LoVo (cell line): ENCODE measurements at regions not wholly inside any gene's neighbourhood (a gene's known extent, or its start where the extent isn't known, plus 50 kb on each side); places are given as distances from the start of the nearest gene placed in this dataset.
"Not testable (repeated sequence)": the region's sequence is repeated elsewhere in the genome, so short reads cannot be mapped to it uniquely, and the experiment has no call there.

Source experiments
- DNase-seq: peaks from one replicate; pipeline ENCODE4 v3.0.0-alpha.2; 2016; ENCODE audit warnings: low spot score

GRCh38 chr2:58434692-58435091 lies 193.6 kb upstream of the FANCL start:
- no peak for DNase-seq

- DNase-seq = no peak
These were observed 191.5 kb upstream of the FANCL start for GRCh38 chr2:58432491-58433170.

GRCh38 chr2:58429014-58429875 lies 188.1 kb upstream of the FANCL start:
- DNase-seq = no peak

- no peak for DNase-seq
These were observed 187.2 kb upstream of the FANCL start for GRCh38 chr2:58428096-58429013.

- DNase-seq = no peak
These were observed 186.5 kb upstream of the FANCL start for GRCh38 chr2:58427572-58428095.

- DNase-seq = no peak
These were observed 184.2 kb upstream of the FANCL start for GRCh38 chr2:58425368-58425767.

- DNase-seq = no peak
These were observed 178.9 kb upstream of the FANCL start for GRCh38 chr2:58419983-58420382.

- no peak for DNase-seq
These were observed 175.6 kb upstream of the FANCL start for GRCh38 chr2:58416696-58417095.

GRCh38 chr2:58414506-58414905 lies 173.4 kb upstream of the FANCL start:
- DNase-seq = no peak

GRCh38 chr2:58410549-58410948 lies 169.4 kb upstream of the FANCL start:
- no peak for DNase-seq

GRCh38 chr2:58407487-58407886 lies 166.4 kb upstream of the FANCL start:
- DNase-seq = no peak

GRCh38 chr2:58405341-58405740 lies 164.2 kb upstream of the FANCL start:
- no peak for DNase-seq

- no peak for DNase-seq
These were observed 160.8 kb upstream of the FANCL start for GRCh38 chr2:58401936-58402335.

GRCh38 chr2:58398406-58398805 lies 157.3 kb upstream of the FANCL start:
- DNase-seq = no peak

- no peak for DNase-seq
These were observed 146.6 kb upstream of the FANCL start for GRCh38 chr2:58387701-58388100.

GRCh38 chr2:58386904-58387303 lies 145.8 kb upstream of the FANCL start:
- not testable (repeated sequence) for DNase-seq

- DNase-seq = no peak
These were observed 137.0 kb upstream of the FANCL start for GRCh38 chr2:58378152-58378551.

GRCh38 chr2:58377181-58377580 lies 136.1 kb upstream of the FANCL start:
- no peak for DNase-seq

GRCh38 chr2:58376592-58376991 lies 135.5 kb upstream of the FANCL start:
- no peak for DNase-seq

- DNase-seq = no peak
These were observed 128.5 kb upstream of the FANCL start for GRCh38 chr2:58369594-58369993.

GRCh38 chr2:58364098-58364497 lies 123.0 kb upstream of the FANCL start:
- DNase-seq = no peak

GRCh38 chr2:58358026-58358425 lies 116.9 kb upstream of the FANCL start:
- no peak for DNase-seq
